ENCODE measurements at regions not wholly inside any gene's neighbourhood (a gene's known extent, or its start where the extent isn't known, plus 50 kb on each side); places are given as distances from the start of the nearest gene placed in this dataset.

DNA sequence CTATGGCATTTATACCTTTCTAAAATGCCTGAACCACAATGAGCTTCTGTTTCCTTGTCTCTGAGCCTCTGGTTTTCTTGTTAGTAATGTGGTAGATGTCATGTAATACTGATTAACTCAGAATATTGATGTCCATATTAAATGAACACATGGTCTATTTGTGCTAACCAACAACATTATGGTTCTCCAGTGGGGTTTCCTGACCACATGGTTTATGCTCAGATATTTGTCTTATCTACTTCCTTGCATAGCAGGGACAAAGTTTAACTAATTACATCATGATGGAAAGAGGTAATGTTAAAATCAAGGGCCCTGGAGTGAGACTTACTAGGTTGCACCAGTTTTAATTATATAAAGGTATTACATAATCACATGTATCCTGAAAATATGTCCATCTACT, 62.6 kb upstream of the SCN10A start:
- intact Hi-C loops (cut with micrococcal nuclease; ENCODE audit: unreplicated experiment) (no loop called here), in situ Hi-C loops (cut with HindIII; ENCODE audit: low pct_unique_long_range_greater_than_20kb, low sequenced_read_pairs) (no loop called here)
- CTCF ChIA-PET = no interaction called here

More for the DNA sequence above, 62.6 kb upstream of the SCN10A start:
- Histone ChIP-seq H3K4me1 (ENCODE audit: control insufficient read depth, insufficient read depth, low read length) (no peaks in the 10 kb centered on the region), H3K27ac (ENCODE audit: low read length) (no peak overlapping the region), H3K4me3 (ENCODE audit: low read depth in 2 of 2, low read length in 2 of 2) (no peak overlapping the region), H3K36me3 (ENCODE audit: control insufficient read depth, insufficient read depth, low read length) (no peaks in the 10 kb centered on the region), H3K9me3 (ENCODE audit: control insufficient read depth, insufficient read depth, low read depth, low read length) (no peaks in the 10 kb centered on the region), H3K27me3 (ENCODE audit: control insufficient read depth, insufficient read depth, low read length) (no peaks in the 10 kb centered on the region; the same call in 1 of the 2 replicates)
- DNase-seq (ENCODE audit: low read depth, low spot score) (no peak), ATAC-seq (no peak)
- POLR2A ChIA-PET = no interaction called here
- TF ChIP-seq, protein P1, sequence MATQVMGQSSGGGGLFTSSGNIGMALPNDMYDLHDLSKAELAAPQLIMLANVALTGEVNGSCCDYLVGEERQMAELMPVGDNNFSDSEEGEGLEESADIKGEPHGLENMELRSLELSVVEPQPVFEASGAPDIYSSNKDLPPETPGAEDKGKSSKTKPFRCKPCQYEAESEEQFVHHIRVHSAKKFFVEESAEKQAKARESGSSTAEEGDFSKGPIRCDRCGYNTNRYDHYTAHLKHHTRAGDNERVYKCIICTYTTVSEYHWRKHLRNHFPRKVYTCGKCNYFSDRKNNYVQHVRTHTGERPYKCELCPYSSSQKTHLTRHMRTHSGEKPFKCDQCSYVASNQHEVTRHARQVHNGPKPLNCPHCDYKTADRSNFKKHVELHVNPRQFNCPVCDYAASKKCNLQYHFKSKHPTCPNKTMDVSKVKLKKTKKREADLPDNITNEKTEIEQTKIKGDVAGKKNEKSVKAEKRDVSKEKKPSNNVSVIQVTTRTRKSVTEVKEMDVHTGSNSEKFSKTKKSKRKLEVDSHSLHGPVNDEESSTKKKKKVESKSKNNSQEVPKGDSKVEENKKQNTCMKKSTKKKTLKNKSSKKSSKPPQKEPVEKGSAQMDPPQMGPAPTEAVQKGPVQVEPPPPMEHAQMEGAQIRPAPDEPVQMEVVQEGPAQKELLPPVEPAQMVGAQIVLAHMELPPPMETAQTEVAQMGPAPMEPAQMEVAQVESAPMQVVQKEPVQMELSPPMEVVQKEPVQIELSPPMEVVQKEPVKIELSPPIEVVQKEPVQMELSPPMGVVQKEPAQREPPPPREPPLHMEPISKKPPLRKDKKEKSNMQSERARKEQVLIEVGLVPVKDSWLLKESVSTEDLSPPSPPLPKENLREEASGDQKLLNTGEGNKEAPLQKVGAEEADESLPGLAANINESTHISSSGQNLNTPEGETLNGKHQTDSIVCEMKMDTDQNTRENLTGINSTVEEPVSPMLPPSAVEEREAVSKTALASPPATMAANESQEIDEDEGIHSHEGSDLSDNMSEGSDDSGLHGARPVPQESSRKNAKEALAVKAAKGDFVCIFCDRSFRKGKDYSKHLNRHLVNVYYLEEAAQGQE (IDR thresholded peaks at IDR 0.05; ENCODE audit: insufficient read depth in 1 of 2, low read depth in 2 of 2, low read length in 1 of 2) = no peak
- TF ChIP-seq SIN3A (IDR thresholded peaks at IDR 0.05; ENCODE audit: borderline replicate concordance, insufficient read depth, low read depth, low read length) (no peak), TCF7L2 (IDR thresholded peaks at IDR 0.05; ENCODE audit: low read depth, low read length) (no peak), CTCF (IDR thresholded peaks at IDR 0.05) (no peak), POLR2AphosphoS5 (IDR thresholded peaks at IDR 0.05; ENCODE audit: low read depth, low read length) (no peak)
- no TSS peak for BruUV-seq (replicated peaks)
